HG03097 (cell line): ENCODE measurements at regions not wholly inside any gene's neighbourhood (a gene's known extent, or its start where the extent isn't known, plus 50 kb on each side); places are given as distances from the start of the nearest gene placed in this dataset.
"Not testable (repeated sequence)": the region's sequence is repeated elsewhere in the genome, so short reads cannot be mapped to it uniquely, and the experiment has no call there.

ENCODE experiments used
- ATAC-seq: cut with Tn5 transposase; IDR thresholded peaks from one replicate; pipeline ENCODE4 v1.9.1; 2021; ENCODE audit not compliant: unreplicated experiment, low FRiP score

DNA sequence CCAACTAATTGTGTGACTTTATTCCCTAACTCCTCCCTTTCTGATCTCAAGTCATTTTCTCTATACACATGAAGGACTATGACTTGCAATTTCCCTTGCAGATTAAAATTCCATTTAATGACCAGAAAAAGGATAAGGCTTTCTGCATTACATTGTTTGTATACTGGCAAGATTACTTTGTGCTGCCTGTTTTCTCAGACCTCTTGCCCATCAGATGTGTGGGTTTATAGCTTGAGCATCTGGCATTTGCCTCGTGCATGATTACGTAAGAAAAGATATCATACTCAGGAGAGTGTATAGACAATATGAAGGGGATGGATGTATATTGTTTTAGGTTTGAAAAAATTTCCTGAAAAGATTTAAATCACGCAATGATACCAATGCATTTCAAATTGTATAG is 593.8 kb upstream of the SLIT2 start:
- no peak for ATAC-seq

GRCh38 chr4:19655666-19656065 is 596.0 kb upstream of the SLIT2 start:
- ATAC-seq, result no peak

DNA sequence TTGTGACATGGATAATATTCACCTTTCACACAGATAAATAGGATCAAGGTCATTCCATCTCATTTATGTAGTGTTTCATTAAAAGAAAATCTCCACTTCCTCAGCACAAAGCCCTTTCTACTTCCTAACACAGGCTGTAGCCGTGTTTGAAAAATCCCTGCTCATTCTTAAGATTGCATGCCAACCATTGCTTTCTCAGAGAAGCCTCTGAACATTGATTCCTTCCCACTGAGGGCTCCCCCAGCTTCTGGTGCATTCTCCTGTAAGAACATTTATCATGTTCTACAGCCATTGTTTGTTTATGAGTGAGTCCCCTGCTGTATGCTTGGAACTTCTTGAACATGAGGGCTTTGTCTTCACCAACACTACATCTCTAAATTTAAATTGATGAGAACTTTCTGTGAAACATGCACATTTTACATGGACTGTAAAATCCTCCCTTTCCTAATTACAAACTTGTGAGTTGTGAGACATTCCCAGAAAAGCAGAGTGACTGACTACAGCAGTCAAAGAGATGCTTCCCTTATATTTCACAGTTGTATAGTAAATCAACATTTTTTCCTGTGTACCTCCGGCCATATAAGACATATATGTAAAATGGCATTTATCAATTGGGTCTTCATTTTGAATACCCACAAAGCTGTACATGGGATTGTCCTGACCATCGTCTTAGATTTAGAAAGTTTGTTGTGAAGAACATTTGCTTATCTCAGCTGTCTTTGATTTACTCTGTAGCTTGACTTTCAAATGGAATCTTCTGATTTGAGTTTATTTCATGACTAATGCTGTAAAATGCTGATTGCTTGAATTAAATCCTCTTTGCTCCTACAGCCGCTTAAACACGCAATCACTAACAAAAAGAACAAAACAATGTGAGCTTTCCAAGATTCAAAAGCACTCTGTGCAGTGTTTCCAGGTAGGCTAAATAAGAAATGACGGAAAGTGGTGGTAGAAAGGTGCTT is 600.5 kb upstream of the SLIT2 start:
- no peak for ATAC-seq

- no peak for ATAC-seq
Observed at GRCh38 chr4:19645589-19645988, 606.1 kb upstream of the SLIT2 start.

- ATAC-seq, result no peak
Observed at GRCh38 chr4:19636451-19636850, 615.3 kb upstream of the SLIT2 start.

DNA sequence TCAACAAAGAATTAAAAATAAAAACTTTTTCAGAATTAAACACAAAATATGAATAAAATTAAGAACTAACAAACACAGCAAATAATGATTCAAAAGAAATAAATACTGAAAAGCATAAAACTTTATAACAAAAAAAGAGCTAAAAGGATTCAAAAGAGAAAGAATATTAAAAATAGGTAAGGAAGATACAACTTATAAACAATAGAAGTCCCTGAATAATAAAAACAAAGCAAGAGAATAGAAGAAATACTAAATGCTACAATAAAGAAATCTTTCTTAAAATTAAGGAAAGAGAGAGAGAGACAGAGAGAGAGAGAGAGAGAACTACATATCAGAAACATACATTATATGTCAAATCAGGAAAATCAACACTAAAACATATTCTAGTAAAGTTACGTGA is 619.9 kb upstream of the SLIT2 start:
- ATAC-seq, result no peak

DNA sequence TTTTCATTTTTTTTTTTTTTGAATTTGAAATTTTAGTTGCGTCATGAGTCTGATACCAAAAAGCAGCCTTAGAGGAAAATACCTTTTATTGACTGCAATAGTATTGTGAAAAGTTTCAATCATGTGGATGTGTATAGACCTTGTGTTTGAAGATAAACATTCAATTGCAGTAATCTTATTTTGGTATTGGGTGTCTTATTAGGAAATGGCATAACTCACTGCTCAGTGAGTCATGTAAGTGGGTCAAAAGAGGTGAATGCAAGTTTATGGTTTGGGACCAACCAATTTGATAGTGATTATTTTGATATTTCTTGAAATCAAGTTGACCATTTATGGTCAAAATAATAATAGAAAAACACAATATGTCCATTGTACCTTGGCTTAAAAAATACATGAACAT is 627.8 kb upstream of the SLIT2 start:
- no peak for ATAC-seq

DNA sequence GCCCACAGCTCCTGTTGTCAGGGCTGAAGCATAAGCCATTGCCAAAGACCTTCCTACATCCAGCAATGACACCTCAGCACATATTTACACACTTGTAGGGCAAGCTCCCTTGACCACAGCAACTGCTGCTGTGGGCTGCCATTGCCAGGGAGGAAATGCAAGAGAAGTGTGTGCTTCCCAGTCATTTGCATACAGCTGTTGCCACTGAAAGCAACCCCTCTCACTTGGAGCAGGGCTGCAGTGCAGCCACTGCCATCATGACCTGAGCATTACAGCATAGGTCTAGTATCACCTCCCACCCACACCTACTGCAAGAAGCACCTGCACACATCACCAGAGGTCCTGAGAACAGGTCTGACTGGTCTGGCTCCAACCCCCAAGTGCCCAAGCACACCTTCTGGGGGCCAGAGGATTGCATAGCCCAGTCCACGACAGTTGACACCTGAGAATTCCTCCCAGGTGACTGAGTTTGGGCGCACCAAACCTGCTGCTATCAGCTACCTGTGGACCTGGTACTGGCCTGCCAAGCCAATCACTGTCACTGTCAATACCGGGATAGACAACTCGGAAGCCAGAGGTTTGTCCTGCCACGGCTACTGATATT is 636.5 kb upstream of the SLIT2 start:
- no peak for ATAC-seq

- no peak for ATAC-seq
Observed at GRCh38 chr4:19614171-19614570, 637.5 kb upstream of the SLIT2 start.

- no peak for ATAC-seq
Observed at GRCh38 chr4:19596342-19596741, 655.4 kb upstream of the SLIT2 start.

DNA sequence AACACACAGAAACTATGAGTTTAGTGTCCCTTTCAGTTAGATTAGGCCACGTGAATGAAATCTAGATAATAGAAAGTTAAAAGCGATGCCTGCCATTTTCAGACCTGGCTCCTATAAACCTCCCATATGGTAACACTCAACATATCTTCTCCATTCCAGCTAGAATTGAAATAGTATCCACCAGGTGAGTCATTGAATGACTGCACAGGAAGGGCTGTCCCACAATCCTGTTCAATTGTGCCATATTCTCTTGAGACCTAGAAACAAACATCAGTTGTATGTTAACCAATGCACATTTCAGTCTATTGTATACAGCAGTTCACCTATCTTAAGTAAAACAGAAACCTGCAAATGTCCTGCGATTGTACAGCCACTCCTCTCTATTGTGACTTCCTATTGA is 659.3 kb upstream of the SLIT2 start:
- ATAC-seq, result no peak

- no peak for ATAC-seq
Observed at GRCh38 chr4:19583827-19584569, 667.7 kb upstream of the SLIT2 start.

DNA sequence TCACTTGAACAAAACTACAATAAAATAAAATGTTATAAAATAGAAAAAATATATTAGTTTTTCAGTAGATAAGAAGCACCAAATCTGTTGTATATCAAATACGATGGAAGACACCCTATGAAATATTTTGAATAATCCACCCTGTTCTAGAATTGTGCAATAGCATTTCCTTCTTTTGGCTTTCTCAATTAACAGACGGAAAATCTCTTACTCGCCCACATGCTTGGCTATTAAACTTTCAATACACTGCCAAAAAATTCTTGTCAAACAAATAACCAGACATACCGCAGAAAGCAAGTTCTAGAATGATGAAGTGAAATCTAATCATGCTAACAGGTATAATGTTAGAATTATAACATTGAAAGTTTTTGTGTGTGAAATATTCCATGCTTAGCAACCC is 671.6 kb upstream of the SLIT2 start:
- no peak for ATAC-seq

- no peak for ATAC-seq
Observed at GRCh38 chr4:19579608-19580007, 672.1 kb upstream of the SLIT2 start.

DNA sequence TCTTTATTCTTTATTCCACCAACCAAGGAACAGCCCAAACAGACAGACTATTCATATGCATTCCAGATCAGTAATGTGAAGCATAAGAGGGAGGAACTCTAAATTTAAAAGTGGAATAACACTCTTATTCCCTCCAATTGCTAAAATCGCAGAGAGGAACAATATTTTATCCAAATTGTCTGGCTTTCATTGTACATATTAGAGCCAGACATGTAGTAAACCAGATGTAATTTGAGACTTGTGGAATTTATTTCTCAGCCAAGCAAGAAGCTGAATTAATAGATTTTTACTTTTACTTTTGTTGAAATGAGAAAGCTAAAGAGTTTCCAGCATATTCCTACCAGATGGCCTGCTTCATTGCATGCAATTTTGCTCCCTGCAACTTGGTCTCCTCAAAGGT is 674.6 kb upstream of the SLIT2 start:
- ATAC-seq, result no peak

- ATAC-seq, result no peak
Observed at GRCh38 chr4:19575924-19576323, 675.8 kb upstream of the SLIT2 start.

DNA sequence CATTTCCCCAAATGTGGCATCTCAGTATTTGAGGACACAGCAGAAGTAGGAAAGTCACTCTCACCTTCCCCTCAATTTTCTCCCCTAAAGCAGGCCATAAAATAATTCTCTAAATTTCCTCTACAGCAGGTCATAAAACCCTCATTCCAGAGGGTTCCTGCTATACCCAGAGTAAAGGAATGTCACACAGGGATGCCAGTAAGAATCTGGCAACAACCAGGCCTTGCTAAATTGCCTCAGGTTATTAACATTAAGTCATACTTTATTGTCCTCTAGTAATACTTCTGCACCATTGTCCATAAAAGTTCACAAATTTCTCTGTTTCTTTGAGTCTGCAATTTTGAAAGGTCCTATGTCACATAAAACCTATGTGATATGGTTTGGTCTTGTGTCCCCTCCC is 685.7 kb upstream of the SLIT2 start:
- ATAC-seq, result no peak

DNA sequence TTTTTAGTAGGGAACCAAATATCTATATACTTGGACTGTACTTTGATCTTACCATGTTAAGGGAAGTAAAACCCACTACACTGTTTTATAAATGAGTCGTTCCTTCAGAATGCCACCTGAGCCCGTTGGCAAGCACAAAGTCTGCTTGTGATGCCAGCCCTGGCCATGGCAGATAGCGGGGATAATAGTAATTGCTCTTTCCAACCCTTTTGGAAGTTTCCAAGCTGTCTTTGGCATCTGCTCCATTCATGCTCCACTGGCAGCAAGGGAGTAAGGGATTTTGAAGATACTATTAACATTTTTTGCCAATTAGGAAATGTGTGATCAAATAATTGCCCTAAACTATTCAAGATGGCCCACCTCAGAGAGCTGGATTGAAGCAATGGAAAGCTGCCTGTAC is 689.2 kb upstream of the SLIT2 start:
- ATAC-seq, result no peak

- ATAC-seq, result no peak
Observed at GRCh38 chr4:19557161-19557560, 694.5 kb upstream of the SLIT2 start.

DNA sequence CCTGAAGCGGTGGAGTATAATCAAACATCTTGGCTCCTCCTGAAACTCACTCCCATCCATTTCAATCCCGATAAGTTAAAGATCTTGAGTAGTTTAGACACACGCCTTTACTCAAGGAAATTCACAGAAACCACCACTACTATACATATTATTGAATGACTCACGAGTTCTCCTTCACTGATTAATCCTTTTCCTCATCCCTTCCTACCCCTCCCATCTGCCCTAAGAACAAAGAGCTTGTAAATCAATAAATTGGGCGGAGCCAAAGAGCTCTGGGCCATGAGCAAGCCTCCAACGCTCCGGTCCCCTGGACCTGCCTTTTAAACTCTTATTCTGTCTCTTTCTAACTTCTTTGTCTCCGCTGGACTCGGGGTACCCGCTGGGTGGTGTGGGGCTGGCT is 695.4 kb upstream of the SLIT2 start:
- ATAC-seq, result not testable (repeated sequence)

DNA sequence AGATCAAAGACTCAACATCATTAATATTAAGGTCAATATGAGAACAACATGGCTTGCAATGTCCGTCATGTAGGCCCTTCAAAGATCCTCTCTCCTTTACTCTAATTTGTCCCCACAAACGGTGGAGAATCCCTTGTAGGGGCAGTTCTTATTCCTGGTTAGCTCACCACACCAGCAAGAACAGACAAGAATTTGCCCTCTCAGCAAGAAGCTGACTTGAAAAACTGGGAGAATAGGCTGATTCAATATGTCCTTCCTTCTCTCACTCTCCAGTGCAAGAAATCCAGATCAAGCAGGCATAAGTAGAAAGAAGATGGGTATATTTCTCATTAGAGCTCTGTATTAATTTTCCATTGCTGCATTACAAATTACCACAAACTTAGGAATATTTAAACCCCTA is 704.2 kb upstream of the SLIT2 start:
- ATAC-seq, result no peak
